ENCODE measurements at regions not wholly inside any gene's neighbourhood (a gene's known extent, or its start where the extent isn't known, plus 50 kb on each side); places are given as distances from the start of the nearest gene placed in this dataset.

DNA sequence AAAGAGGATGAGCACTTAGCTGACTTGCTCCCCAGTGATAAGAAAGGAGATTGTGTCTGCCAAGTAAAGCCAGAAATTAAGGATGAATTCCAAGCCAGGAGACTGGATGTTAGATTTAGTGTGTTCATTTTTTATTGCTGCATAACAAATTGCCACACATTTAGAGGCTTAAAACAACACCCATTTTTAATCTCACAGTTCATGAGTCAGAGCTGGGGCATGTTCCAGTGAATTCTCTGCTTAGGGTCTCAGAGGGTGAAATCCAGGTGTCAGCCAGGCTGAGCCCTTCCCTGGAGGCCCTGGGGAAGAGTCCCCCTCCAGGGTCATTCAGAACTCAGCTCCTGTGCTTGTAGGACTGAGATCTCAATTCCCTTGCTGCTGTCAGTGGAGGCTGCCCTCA, 352.8 kb downstream of the BUD13 start:
- H3K4me3 ChIP-seq (ENCODE audit: low read length) = no peak overlapping the region
- TF ChIP-seq ZNF274 (IDR thresholded peaks at IDR 0.05; ENCODE audit: low read depth, low read length) = no peak

DNA sequence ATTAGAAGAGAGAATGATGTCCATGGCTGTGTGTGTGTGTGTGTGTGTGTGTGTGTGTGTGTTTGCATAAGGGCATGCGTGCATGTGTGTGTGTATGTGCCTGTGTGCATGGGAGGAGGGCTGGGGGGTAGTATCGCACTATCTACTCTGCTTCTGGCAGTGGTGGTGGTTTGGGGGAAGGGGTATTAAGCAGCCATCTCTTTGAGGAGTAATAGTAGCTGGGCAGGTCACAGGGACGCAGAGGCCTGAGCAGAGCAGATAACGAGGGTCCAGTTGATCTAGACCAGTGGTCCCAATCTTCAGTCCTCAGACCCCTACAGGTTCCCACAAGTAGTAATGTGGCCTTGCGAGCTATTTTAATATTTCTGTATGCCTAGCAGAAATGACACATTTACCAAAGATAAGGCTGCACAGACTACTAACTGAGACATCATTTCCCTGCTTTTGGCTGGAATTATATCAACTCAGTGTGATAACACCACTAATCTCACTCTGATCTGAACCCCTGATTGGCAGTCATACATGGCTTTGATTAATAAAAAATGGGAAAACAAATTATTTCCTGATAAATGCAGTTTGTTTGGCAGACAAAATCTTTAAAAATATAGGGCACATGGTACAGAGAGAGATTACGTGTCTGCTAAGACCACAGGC, 354.3 kb downstream of the BUD13 start:
- H3K4me3 ChIP-seq (ENCODE audit: low read length) = no peak overlapping the region
- no peak for TF ChIP-seq ZNF274 (IDR thresholded peaks at IDR 0.05; ENCODE audit: low read depth, low read length)

DNA sequence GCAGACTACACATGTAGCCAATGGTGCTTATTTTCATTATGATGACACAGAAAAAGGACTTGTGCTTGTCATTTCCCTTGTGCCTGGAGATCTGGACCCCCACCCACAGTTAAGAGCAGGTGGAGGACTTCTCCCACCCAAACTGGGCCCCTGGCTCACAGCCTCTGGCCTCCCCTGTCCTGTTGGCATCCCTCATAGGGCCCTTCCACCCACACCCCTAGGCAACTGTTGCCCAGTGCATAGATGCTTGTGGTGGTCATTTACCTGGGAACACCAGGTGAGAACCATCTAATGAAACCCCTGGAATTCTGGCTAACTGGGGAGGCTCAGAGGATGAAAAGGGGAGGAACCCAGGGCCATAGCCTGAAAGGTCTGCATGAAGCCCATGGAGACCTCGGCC, 355.9 kb downstream of the BUD13 start:
- H3K4me3 ChIP-seq (ENCODE audit: low read length) = no peak overlapping the region
- no peak for TF ChIP-seq ZNF274 (IDR thresholded peaks at IDR 0.05; ENCODE audit: low read depth, low read length)

DNA sequence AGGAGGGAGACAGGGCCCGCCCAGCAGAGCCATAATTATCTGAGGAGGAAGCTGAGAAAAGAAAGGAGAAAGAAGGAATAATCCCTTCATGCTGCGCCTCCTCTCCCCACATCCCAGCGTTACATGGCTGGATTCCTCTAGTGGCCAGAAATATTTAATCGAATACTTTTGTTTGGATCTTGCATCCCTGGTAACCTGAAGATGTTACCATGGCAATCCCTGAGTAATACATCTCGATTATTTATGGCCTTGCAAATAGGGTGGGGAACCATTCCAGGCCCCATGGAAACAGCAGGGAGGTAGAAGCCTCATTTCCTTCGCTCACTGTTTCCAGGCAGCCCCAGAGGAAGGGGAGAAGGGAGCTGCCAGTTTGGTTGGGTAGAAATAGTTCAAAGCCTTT, 357.7 kb downstream of the BUD13 start:
- no peak for TF ChIP-seq ZNF274 (IDR thresholded peaks at IDR 0.05; ENCODE audit: low read depth, low read length)

DNA sequence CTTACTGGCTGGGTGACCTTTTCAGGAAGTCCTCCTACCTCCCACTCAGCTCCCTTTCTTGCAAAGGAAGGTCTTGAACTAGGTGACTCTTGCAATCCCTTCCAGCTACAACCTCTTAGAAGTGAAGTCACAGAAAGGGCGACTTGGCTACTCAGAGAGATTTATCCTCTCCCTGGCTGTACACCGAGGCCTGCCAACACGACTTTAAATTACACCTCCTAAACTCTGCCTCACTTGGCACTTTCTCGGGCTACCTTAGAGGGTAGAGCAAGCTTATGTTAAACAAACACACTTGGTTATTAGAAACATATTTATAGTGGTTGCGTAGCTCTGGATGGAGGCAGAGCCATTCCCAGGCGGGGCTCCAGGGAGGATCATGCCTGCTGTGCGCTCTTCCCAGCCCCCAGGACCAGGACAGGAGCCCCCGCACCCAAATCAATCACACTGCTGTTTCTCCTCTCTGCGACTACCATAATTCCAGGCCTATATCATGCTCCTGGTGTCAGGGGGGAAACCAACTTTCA, 358.4 kb downstream of the BUD13 start:
- TF ChIP-seq ZNF274 (IDR thresholded peaks at IDR 0.05; ENCODE audit: low read depth, low read length) = no peak
- H3K4me3 ChIP-seq (ENCODE audit: low read length) = no peak overlapping the region

More for the DNA sequence above, 357.7 kb downstream of the BUD13 start:
- H3K4me3 ChIP-seq (ENCODE audit: low read length) = no peak overlapping the region

DNA sequence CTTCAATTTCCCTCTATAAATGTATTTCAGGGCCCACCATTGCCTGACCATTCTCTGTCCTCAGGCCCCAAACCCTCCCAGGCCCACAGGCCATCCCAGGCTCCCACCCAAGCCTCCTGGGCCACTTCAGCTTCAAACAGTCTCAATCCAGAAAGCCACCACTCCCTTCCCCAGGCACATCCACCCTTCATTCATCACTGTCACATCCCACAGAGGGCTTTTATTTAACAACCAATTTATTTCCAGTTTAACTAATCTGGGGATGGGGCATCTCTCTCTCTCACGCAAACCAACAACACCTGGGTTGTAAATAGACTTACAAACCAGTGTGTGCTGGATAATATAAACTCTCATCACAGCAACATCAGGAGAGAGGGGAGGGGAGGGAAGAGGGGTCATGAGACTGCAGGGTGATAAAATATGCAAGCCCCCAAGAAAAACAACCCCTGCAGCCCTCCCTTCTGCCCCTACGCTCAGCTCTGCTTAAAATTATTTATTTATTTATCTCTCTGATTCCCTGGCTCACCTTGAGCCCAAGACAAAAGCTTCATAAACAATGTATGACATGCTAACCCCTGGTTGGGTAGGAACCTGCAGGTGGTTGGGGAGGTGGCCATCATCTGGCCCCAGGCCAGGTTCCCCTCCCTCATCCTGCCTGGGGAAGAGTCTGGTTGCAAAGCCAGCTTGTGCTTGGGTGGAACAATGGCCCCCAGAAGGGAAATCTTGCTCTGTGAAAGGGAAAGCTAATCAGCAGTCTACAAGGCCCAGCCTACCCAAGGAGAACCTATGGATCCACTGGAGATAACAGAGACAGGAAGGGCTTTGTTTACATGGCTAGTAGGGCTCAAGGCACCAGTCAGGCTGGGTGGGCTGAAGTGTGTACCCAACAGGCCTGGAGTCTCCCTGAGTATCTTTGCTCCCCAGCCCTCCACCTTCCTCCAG, 359.2 kb downstream of the BUD13 start:
- TF ChIP-seq ZNF274 (IDR thresholded peaks at IDR 0.05; ENCODE audit: low read depth, low read length) = no peak
- no peak overlapping the region for H3K4me3 ChIP-seq (ENCODE audit: low read length)

DNA sequence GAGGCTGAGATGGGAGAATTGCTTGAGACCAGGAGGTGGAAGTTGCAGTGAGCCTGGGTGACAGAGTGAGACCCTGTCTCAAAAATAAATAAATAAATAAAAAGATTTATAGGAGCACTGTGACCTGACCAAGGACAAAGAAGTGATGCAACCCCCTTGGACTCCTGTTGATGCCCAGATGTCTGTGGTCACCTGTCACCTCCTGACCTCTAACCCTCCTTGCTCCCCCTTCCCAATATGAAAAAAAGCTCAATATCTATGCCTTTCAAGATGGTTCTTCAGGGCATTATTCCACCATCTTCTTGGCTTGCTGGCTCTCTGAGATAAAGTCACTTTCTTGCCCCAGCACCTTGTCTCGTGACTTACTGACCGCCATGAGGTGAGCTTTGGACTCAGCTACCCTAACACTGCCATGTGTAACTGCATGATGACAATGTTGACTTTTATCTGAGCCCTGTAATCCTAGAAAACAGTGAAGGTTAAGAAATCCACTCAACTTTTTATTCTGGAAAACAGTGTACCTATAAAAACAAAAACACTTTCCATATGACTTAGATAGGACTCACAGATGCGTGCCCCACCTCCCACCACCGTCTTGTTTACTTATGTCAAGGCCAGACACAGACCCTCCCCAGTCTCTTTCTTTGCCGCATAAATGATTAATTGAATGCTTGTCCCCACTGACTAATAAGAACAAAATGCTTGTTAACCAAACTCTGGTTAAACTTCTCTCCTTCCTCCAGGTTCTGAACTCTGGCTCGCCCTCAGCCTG, 360.5 kb downstream of the BUD13 start:
- no peak overlapping the region for H3K4me3 ChIP-seq (ENCODE audit: low read length)
- TF ChIP-seq ZNF274 (IDR thresholded peaks at IDR 0.05; ENCODE audit: low read depth, low read length) = no peak

DNA sequence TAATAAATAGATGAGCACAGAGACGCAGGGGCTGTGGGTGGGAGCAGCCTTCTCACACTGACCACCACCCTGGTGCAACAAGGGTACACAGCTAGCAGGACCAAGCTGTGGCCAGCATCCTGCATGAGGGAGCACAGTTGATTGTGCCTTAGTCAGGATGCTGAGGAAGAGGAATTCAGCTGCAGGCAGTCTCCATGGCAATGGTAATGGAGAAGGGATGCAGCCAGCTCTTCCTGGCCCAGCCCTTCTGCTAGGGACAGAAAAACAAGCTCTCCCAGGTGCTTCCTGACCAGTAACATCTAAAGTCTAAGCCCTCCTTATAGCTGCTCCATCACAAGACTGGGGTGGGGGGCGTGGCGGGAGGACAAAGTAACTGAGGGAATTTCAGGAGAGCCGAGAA, 363.5 kb downstream of the BUD13 start:
- H3K4me3 ChIP-seq (ENCODE audit: low read length) = no peak overlapping the region
- TF ChIP-seq ZNF274 (IDR thresholded peaks at IDR 0.05; ENCODE audit: low read depth, low read length) = no peak

DNA sequence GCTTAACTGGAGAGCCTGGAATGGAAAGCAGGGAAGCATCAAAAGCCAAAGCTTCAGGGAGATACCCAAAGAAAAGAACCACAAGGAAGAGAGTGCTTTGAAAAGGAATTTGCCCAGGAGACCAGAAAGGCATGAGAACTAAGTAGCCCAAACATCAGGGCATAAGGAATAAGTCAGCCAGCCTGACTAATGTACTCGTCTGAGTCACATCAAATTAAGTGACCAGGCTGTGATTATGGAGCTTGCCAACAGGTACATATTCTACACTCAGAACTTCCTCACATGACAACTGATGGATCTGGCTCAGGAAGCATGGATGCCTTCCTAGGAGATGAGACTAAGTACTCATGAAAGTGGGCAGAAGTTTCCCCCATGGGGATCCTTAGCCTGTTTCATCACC, 366.7 kb downstream of the BUD13 start:
- TF ChIP-seq ZNF274 (IDR thresholded peaks at IDR 0.05; ENCODE audit: low read depth, low read length) = no peak
- no peak overlapping the region for H3K4me3 ChIP-seq (ENCODE audit: low read length)

DNA sequence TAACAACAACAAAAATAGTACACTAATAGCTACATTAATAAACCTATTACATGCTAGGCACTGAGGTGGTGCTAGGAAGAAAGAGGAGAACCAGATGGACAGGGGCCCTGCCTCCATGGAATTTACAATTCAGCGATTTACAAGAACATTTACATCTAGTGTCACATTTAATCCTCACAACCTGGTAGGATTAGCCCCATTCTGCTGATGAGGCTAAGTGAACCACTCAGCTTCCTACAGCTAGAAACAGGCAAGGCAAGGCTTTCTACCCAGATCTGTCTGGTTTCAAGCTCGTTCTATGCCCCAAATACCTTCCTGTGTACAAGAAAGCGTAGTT, 368.4 kb downstream of the BUD13 start:
- no peak for TF ChIP-seq ZNF274 (IDR thresholded peaks at IDR 0.05; ENCODE audit: low read depth, low read length)
- H3K4me3 ChIP-seq (ENCODE audit: low read length) = no peak overlapping the region

DNA sequence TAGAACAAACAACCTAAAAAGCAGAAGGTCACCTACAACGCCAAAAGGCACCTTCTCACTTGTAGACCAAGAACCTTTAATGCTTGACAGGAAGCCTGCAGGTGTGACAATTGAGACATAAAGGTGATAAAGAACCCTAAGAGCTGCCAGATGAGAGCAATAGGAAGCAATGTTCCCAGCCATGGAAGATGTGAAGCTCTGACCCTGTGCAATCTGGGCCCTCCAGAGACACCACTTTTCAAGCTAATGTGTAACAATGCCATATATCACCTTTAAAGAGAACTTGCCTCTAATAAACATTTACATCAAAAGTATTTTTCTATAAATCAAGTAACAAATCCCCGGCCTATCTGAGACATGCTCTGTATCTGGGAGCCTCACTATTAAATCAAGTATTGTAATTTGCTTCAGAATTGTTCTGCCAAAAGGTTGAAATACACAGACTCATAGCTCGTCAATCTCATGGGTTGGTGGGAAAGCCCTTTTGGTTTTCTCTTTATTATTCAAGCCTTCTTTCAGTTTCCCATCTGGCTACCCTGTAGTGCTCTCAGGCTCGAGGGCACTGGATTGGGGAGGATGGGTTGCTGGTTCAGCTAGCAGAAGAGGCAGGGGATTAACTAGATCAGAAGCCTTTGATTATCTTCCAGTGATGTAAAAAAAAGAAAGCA, 368.9 kb downstream of the BUD13 start:
- no peak overlapping the region for H3K4me3 ChIP-seq (ENCODE audit: low read length)
- TF ChIP-seq ZNF274 (IDR thresholded peaks at IDR 0.05; ENCODE audit: low read depth, low read length) = no peak

DNA sequence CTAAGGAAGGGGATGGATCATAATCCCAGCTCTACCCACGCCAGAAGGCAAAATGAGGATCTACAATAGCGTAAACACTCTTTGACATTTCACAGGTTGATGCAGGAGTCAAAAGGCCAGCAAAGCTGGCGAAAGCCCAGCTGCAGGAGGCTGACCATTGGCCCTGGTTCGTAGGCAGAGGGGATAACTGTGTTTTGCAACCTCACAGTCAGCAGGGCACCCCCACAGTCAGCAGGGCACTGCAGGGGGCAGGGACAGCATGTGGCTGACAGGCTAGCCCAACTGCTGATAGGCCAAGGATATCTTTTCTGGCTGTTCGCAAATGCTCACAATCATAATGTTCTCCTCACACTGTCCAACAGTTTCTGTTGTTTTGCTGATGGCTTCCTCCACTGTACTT, 372.7 kb downstream of the BUD13 start:
- no peak overlapping the region for H3K4me3 ChIP-seq (ENCODE audit: low read length)
- TF ChIP-seq ZNF274 (IDR thresholded peaks at IDR 0.05; ENCODE audit: low read depth, low read length) = no peak

DNA sequence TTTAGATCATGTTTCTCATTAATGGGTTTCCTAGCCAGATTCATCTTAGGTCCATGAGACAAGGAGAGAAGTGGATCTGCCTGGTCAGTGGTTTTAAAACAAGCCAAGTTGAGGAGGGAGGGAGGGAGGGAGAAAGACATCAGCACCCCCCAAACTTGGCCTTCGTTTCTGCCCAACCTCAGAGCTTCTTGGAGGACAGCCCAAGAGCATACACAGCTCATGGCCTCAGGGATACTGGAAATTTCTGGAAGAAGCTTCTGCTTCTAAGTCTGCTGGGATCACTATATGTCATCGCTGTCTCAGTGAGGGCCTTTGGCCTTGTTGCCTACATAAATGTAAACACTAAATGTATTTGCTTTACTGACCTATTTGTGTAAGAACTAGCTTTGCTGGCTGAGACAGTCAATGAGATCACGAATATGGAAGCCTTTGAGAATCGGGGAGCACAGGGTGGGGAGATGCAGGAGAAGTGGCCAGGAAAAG, 375.1 kb downstream of the BUD13 start:
- TF ChIP-seq ZNF274 (IDR thresholded peaks at IDR 0.05; ENCODE audit: low read depth, low read length) = no peak
- no peak overlapping the region for H3K4me3 ChIP-seq (ENCODE audit: low read length)

DNA sequence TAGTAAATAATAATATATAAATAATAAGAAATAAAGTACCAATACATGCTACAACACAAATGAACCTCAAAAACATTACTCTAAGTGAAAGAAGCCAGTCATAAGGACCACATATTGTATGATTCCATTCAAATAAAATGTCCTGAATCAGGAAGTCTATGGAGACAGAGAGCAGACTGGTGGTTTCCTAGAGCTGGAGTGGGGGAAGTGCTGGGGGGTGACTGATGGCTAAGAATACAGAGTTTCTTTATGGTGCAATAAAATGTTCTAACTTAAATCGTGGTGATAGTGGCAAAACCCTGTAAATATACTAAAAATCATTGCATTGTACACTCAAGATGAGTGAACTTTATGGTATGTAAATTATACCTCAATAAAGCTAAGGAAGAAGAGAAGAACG, 376.5 kb downstream of the BUD13 start:
- no peak overlapping the region for H3K4me3 ChIP-seq (ENCODE audit: low read length)
- TF ChIP-seq ZNF274 (IDR thresholded peaks at IDR 0.05; ENCODE audit: low read depth, low read length) = no peak

All from GM08714 (cell line).